ENCODE measurements at regions not wholly inside any gene's neighbourhood (a gene's known extent, or its start where the extent isn't known, plus 50 kb on each side); places are given as distances from the start of the nearest gene placed in this dataset.
A peak's percentile ranks its signal among the peaks of the same experiment; 100 is the strongest.

DNA sequence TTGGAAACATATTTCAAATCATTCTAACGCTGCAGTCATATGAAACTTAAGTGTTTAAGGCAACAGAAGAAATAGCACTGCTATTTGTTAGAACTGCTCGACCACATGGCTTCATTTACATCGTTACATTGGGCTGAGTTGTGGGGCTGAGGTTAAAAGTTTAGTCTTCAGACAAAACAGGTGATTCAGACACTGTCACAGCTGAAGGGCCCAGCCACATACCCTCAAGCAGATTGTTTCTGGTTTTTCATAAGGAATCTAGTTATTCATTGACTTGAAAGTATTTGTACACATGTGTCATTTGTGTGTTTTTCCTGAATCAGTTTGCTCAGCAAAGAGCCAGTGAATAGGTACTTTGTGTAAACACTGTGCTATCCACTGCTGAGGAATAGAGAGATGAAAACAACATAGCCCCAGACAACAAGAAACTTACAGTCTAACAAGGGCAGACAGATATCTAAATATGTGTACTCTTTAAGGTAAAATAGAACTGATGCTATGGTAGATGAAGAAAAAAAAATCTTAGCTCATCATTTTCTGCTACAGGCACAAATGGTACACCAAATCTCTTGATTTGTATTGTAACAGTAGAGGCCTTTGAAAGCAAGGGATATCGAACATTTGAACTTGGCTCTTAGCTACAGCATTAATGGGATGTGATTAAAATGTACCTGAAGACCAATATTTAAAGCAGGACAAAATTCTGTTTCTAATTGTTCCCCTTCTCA, 357.6 kb upstream of the RPS23 start (continued):
- TF ChIP-seq KDM5B (CRISPR knock-in tag; IDR thresholded peaks at IDR 0.05; ENCODE audit: borderline replicate concordance) (no peak), MAZ (IDR thresholded peaks at IDR 0.05; ENCODE audit: borderline replicate concordance, low read depth, low read length) (no peak), MAZ (CRISPR knock-in tag; IDR thresholded peaks at IDR 0.05; ENCODE audit: low read depth) (0 out of 2 replicates have a peak, but pooled peaks have one; percentile 55), DR1 (CRISPR knock-in tag; IDR thresholded peaks at IDR 0.05) (no peak), STAG1 (CRISPR knock-in tag; IDR thresholded peaks at IDR 0.05) (peak; percentile 29; the same call in 1 of the 2 replicates), SALL1 (CRISPR knock-in tag; IDR thresholded peaks at IDR 0.05) (peak; percentile 69; the same call in 1 of the 2 replicates), POGK (CRISPR knock-in tag; conservative IDR thresholded peaks at IDR 0.05) (peak; percentile 78; the same call in 1 of the 2 replicates), PRDM10 (CRISPR knock-in tag; IDR thresholded peaks at IDR 0.05; ENCODE audit: low read depth) (0 out of 2 replicates have a peak, but pooled peaks have one; percentile 37), GZF1 (CRISPR knock-in tag; IDR thresholded peaks at IDR 0.05) (no peak), JUNB (CRISPR knock-in tag; IDR thresholded peaks at IDR 0.05; ENCODE audit: borderline replicate concordance) (peak; percentile 92; the same call in 1 of the 2 replicates), MIER2 (CRISPR knock-in tag; IDR thresholded peaks at IDR 0.05) (peak; percentile 63; the same call in 1 of the 2 replicates), FOXK1 (CRISPR knock-in tag; IDR thresholded peaks at IDR 0.05; ENCODE audit: borderline replicate concordance, low read depth) (peak; percentile 95), ARID4A (CRISPR knock-in tag; IDR thresholded peaks at IDR 0.05; ENCODE audit: borderline replicate concordance) (peak; percentile 55; the same call in 1 of the 2 replicates)
- TF ChIP-seq, protein P1, sequence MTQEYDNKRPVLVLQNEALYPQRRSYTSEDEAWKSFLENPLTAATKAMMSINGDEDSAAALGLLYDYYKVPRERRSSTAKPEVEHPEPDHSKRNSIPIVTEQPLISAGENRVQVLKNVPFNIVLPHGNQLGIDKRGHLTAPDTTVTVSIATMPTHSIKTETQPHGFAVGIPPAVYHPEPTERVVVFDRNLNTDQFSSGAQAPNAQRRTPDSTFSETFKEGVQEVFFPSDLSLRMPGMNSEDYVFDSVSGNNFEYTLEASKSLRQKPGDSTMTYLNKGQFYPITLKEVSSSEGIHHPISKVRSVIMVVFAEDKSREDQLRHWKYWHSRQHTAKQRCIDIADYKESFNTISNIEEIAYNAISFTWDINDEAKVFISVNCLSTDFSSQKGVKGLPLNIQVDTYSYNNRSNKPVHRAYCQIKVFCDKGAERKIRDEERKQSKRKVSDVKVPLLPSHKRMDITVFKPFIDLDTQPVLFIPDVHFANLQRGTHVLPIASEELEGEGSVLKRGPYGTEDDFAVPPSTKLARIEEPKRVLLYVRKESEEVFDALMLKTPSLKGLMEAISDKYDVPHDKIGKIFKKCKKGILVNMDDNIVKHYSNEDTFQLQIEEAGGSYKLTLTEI (CRISPR knock-in tag; conservative IDR thresholded peaks at IDR 0.05), result no peak

Measured in HepG2 (cell line).